Lung (tissue), 11 donors: ENCODE measurements at regions not wholly inside any gene's neighbourhood (a gene's known extent, or its start where the extent isn't known, plus 50 kb on each side); places are given as distances from the start of the nearest gene placed in this dataset.

Experiments
- ATAC-seq: fragments of 200-7000 bp; cut with Tn5 transposase; one replicate; pipeline ENCODE4 v1.9.1; 2020; ENCODE audit warnings: moderate number of reproducible peaks; ENCODE audit not compliant: insufficient read depth, low FRiP score
- DNase-seq, 3 donors: peaks; one replicate each; pipeline ENCODE4 v3.0.0-alpha.2; 2013 to 2017
- H3K27ac ChIP-seq, 2 donors: one replicate each; pipeline ENCODE4 v1.5.1; 2013; ENCODE audit warnings: mild to moderate bottlenecking in 2 of 2, moderate library complexity in 2 of 2, control low read depth in 1 of 2, inconsistent platforms in 1 of 2, low read depth in 1 of 2, low read length in 1 of 2
- H3K27me3 ChIP-seq, 3 donors: one replicate each; pipeline ENCODE4 v1.5.1; 2013; ENCODE audit warnings: low read length in 2 of 3; ENCODE audit not compliant: control insufficient read depth in 3 of 3, insufficient read depth in 3 of 3
- H3K36me3 ChIP-seq, 4 donors: one replicate each; pipeline ENCODE4 v1.5.1; 2013; ENCODE audit warnings: low read length in 4 of 4, mild to moderate bottlenecking in 1 of 4, moderate library complexity in 1 of 4; ENCODE audit not compliant: control insufficient read depth in 4 of 4, insufficient read depth in 4 of 4
- H3K4me1 ChIP-seq, 5 donors: one replicate each; pipeline ENCODE4 v1.5.1; 2013; ENCODE audit warnings: low read length in 5 of 5, mild to moderate bottlenecking in 2 of 5, moderate library complexity in 1 of 5; ENCODE audit not compliant: control insufficient read depth in 5 of 5, insufficient read depth in 5 of 5
- H3K4me3 ChIP-seq: one replicate; pipeline ENCODE4 v1.5.1; 2013; ENCODE audit warnings: mild to moderate bottlenecking, control low read depth, moderate library complexity
- H3K9ac ChIP-seq, 2 donors: one replicate each; pipeline ENCODE4 v1.5.1; 2013; ENCODE audit warnings: low read length in 2 of 2, control low read depth in 1 of 2; ENCODE audit not compliant: insufficient read depth in 1 of 2
- H3K9me3 ChIP-seq, 4 donors: one replicate each; pipeline ENCODE4 v1.5.1; 2013; ENCODE audit warnings: low read length in 3 of 4, mild to moderate bottlenecking in 1 of 4, moderate library complexity in 1 of 4; ENCODE audit not compliant: control insufficient read depth in 4 of 4, insufficient read depth in 3 of 4
- CTCF ChIP-seq: IDR thresholded peaks from 2 replicates; pipeline ENCODE4 v1.5.1; 2012; ENCODE audit warnings: mild to moderate bottlenecking; ENCODE audit errors: control extremely low read depth, extremely low read depth
- WGBS, 2 donors: extraction: QIAGEN DNeasy Blood & Tissue Kit; methylation state at CpG; one replicate each; pipeline ENCODE4 v1.1.7; 2013; 5-methylcytosine and 5-hydroxymethylcytosine counted together
- donor health status: control.
- donor health status: control.
- donor health status: Bipolar disorder and iron deficiency.
- donor health status: healthy.
- donor health status: DM: yes; HTN: yes; CAD: no.

GRCh38 chr13:30033681-30034457 lies 183.5 kb upstream of the UBL3 start:
- H3K9me3 ChIP-seq: no peaks in the 10 kb centered on the region
- WGBS, 2 donors: 68 to 80% methylated on average over 6 of the region's 6 CpGs
- H3K4me3 ChIP-seq: no peak overlapping the region
- no peak for TF ChIP-seq CTCF
- H3K36me3 ChIP-seq: no peaks in the 10 kb centered on the region
- H3K27me3 ChIP-seq: peaks cover 0 to 6% (median 4%) of the 10 kb centered on the region in 3 donors
- DNase-seq (no peak), ATAC-seq (no peak)
- no peak overlapping the region for H3K27ac ChIP-seq
- H3K9ac ChIP-seq: no peak overlapping the region
- H3K4me1 ChIP-seq: peaks cover 0 to 5% (median 0%) of the 10 kb centered on the region in 5 donors

GRCh38 chr13:30032263-30032662 lies 181.8 kb upstream of the UBL3 start:
- 78 to 92% methylated on average over 4 of the region's 4 CpGs for WGBS, 2 donors

GRCh38 chr13:30031488-30031887 lies 181.1 kb upstream of the UBL3 start:
- peaks cover 0 to 4% (median 0%) of the 10 kb centered on the region in 3 donors for H3K27me3 ChIP-seq
- DNase-seq (no peak), ATAC-seq (no peak)
- no peak for TF ChIP-seq CTCF
- no peak overlapping the region for H3K27ac ChIP-seq
- H3K9ac ChIP-seq: no peak overlapping the region
- no peak overlapping the region for H3K4me3 ChIP-seq
- no peaks in the 10 kb centered on the region for H3K36me3 ChIP-seq
- no peaks in the 10 kb centered on the region for H3K9me3 ChIP-seq
- H3K4me1 ChIP-seq: peaks cover 0 to 5% (median 0%) of the 10 kb centered on the region in 5 donors
- WGBS, 2 donors: 81 to 85% methylated on average over 5 of the region's 5 CpGs

More at GRCh38 chr13:30032263-30032662, 181.8 kb upstream of the UBL3 start:
- no peaks in the 10 kb centered on the region for H3K9me3 ChIP-seq
- TF ChIP-seq CTCF: no peak
- H3K9ac ChIP-seq: no peak overlapping the region
- peaks cover 0 to 5% (median 0%) of the 10 kb centered on the region in 5 donors for H3K4me1 ChIP-seq
- no peak for DNase-seq
- no peaks in the 10 kb centered on the region for H3K36me3 ChIP-seq
- H3K27me3 ChIP-seq: peaks cover 0 to 4% (median 0%) of the 10 kb centered on the region in 3 donors
- no peak for ATAC-seq
- H3K4me3 ChIP-seq: no peak overlapping the region
- no peak overlapping the region for H3K27ac ChIP-seq
